Epithelial cell of proximal tubule (primary cell): ENCODE measurements at regions not wholly inside any gene's neighbourhood (a gene's known extent, or its start where the extent isn't known, plus 50 kb on each side); places are given as distances from the start of the nearest gene placed in this dataset.

Experiments used
- DNase-seq: peaks from one replicate; pipeline ENCODE4 v3.0.0-alpha.2; 2011; ENCODE audit warnings: low read depth
- H3K4me3 ChIP-seq: 2 replicates; pipeline ENCODE4 v1.5.1; 2011; ENCODE audit warnings: low read depth, mild to moderate bottlenecking, low read length
- CTCF ChIP-seq: conservative IDR thresholded peaks from 2 replicates; pipeline ENCODE4 v1.5.1; 2012; ENCODE audit warnings: low read depth, mild to moderate bottlenecking, low read length

GRCh38 chr4:175871774-175872405 lies 59.8 kb upstream of the GPM6A start:
- H3K4me3 ChIP-seq, result no peak overlapping the region
- no peak for TF ChIP-seq CTCF
- no peak for DNase-seq

- DNase-seq, result no peak
- TF ChIP-seq CTCF, result no peak
- no peak overlapping the region for H3K4me3 ChIP-seq
These were observed 61.6 kb upstream of the GPM6A start for GRCh38 chr4:175873707-175874106.

- no peak overlapping the region for H3K4me3 ChIP-seq
- no peak for DNase-seq
- no peak for TF ChIP-seq CTCF
These were observed 62.2 kb upstream of the GPM6A start for GRCh38 chr4:175874306-175874705.

GRCh38 chr4:175875993-175876771 lies 64.1 kb upstream of the GPM6A start:
- DNase-seq, result no peak
- H3K4me3 ChIP-seq, result no peak overlapping the region
- no peak for TF ChIP-seq CTCF

GRCh38 chr4:175882891-175883290 lies 70.8 kb upstream of the GPM6A start:
- DNase-seq, result no peak
- no peak for TF ChIP-seq CTCF
- H3K4me3 ChIP-seq, result no peak overlapping the region

- no peak overlapping the region for H3K4me3 ChIP-seq
- TF ChIP-seq CTCF, result no peak
- no peak for DNase-seq
These were observed 72.0 kb upstream of the GPM6A start for GRCh38 chr4:175884048-175884447.

- no peak for DNase-seq
- no peak overlapping the region for H3K4me3 ChIP-seq
- no peak for TF ChIP-seq CTCF
These were observed 79.2 kb upstream of the GPM6A start for GRCh38 chr4:175891231-175891630.
